HCT116 (cell line): ENCODE measurements at regions not wholly inside any gene's neighbourhood (a gene's known extent, or its start where the extent isn't known, plus 50 kb on each side); places are given as distances from the start of the nearest gene placed in this dataset.

Experiments
- CBX3 ChIP-seq: IDR thresholded peaks from 2 replicates; pipeline ENCODE4 v1.6.1; 2012; ENCODE audit warnings: low read depth
- EZH2 ChIP-seq: fragments of 200-600 bp; sonication (generic); IDR thresholded peaks from 2 replicates; pipeline ENCODE4 v1.6.1; 2017; ENCODE audit warnings: antibody characterized with exemption, mixed run types
- EZH2phosphoT487 ChIP-seq: fragments of 200-600 bp; IDR thresholded peaks from 2 replicates; pipeline ENCODE4 v1.6.1; 2018; ENCODE audit warnings: antibody characterized with exemption, borderline replicate concordance
- MAX ChIP-seq: IDR thresholded peaks from 2 replicates; pipeline ENCODE4 v1.6.1; 2012
- POLR2A ChIP-seq: IDR thresholded peaks from 2 replicates; pipeline ENCODE4 v1.7.0; 2011; ENCODE audit warnings: borderline replicate concordance; ENCODE audit not compliant: insufficient read depth, insufficient read length; ENCODE audit errors: extremely low read depth
- POLR2AphosphoS5 ChIP-seq: IDR thresholded peaks from 2 replicates; pipeline ENCODE4 v1.6.1; 2011; ENCODE audit warnings: mild to moderate bottlenecking, low read depth, low read length, moderate library complexity
- YY1 ChIP-seq: IDR thresholded peaks from 2 replicates; pipeline ENCODE4 v1.6.1; 2011; ENCODE audit warnings: low read length, low read depth, moderate library complexity, mild to moderate bottlenecking; ENCODE audit not compliant: insufficient replicate concordance; ENCODE audit errors: extremely low read depth
- ZNF274 ChIP-seq: fragments of 200-500 bp; sonication (Bioruptor generic); IDR thresholded peaks from 2 replicates; pipeline ENCODE4 v1.6.1; 2014; ENCODE audit warnings: mild to moderate bottlenecking, low read depth, low read length, inconsistent platforms
- TF ChIP-seq, protein P1 (sequence below), 3 experiments: fragments of 200-600 bp in 1 of 3; sonication (generic) in 1 of 3; IDR thresholded peaks in 2 of 3; conservative IDR thresholded peaks in 1 of 3; 2 replicates each; pipeline ENCODE4 v1.5.1; 2012 to 2017; ENCODE audit warnings: low read depth in 2 of 3, low read length in 2 of 3, antibody characterized with exemption in 1 of 3, borderline replicate concordance in 1 of 3, control low read depth in 1 of 3, mild to moderate bottlenecking in 1 of 3, mixed read lengths in 1 of 3, mixed run types in 1 of 3, moderate library complexity in 1 of 3; ENCODE audit not compliant: insufficient read depth in 1 of 3
- TF ChIP-seq, protein P2 (sequence below): IDR thresholded peaks from 2 replicates; pipeline ENCODE4 v1.6.1; 2012; ENCODE audit warnings: low read depth

DNA sequence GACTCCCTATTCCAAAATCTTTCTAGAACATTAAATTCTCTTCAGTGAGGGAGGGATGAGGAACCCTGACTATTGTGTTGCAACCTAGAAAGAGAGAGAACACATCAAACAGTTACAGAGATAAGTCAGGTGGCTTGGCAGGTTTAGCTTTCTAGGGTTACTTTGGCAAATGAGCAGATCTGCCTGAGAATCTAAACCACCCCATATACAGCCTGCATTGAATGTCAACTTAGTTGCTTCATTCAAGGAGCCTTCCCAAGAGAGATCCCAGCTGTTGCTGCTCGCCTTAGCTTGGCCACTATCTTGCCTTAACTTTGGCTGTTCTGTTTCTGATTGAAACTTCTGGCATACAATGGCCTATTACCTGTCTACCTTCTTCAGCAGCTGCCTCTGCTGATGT lies 74.7 kb upstream of the TCF21 start:
- TF ChIP-seq POLR2A (no peak), EZH2 (no peak), EZH2phosphoT487 (no peak), ZNF274 (no peak), MAX (no peak), CBX3 (no peak), POLR2AphosphoS5 (no peak), YY1 (no peak)
- TF ChIP-seq, protein P1, sequence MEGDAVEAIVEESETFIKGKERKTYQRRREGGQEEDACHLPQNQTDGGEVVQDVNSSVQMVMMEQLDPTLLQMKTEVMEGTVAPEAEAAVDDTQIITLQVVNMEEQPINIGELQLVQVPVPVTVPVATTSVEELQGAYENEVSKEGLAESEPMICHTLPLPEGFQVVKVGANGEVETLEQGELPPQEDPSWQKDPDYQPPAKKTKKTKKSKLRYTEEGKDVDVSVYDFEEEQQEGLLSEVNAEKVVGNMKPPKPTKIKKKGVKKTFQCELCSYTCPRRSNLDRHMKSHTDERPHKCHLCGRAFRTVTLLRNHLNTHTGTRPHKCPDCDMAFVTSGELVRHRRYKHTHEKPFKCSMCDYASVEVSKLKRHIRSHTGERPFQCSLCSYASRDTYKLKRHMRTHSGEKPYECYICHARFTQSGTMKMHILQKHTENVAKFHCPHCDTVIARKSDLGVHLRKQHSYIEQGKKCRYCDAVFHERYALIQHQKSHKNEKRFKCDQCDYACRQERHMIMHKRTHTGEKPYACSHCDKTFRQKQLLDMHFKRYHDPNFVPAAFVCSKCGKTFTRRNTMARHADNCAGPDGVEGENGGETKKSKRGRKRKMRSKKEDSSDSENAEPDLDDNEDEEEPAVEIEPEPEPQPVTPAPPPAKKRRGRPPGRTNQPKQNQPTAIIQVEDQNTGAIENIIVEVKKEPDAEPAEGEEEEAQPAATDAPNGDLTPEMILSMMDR (IDR thresholded peaks at IDR 0.05 in 2 of 3, conservative IDR thresholded peaks at IDR 0.05 in 1 of 3; ENCODE audit: borderline replicate concordance in 1 of 3, insufficient read depth in 1 of 3, low read depth in 2 of 3, low read length in 2 of 3), result no peak
- TF ChIP-seq, protein P2, sequence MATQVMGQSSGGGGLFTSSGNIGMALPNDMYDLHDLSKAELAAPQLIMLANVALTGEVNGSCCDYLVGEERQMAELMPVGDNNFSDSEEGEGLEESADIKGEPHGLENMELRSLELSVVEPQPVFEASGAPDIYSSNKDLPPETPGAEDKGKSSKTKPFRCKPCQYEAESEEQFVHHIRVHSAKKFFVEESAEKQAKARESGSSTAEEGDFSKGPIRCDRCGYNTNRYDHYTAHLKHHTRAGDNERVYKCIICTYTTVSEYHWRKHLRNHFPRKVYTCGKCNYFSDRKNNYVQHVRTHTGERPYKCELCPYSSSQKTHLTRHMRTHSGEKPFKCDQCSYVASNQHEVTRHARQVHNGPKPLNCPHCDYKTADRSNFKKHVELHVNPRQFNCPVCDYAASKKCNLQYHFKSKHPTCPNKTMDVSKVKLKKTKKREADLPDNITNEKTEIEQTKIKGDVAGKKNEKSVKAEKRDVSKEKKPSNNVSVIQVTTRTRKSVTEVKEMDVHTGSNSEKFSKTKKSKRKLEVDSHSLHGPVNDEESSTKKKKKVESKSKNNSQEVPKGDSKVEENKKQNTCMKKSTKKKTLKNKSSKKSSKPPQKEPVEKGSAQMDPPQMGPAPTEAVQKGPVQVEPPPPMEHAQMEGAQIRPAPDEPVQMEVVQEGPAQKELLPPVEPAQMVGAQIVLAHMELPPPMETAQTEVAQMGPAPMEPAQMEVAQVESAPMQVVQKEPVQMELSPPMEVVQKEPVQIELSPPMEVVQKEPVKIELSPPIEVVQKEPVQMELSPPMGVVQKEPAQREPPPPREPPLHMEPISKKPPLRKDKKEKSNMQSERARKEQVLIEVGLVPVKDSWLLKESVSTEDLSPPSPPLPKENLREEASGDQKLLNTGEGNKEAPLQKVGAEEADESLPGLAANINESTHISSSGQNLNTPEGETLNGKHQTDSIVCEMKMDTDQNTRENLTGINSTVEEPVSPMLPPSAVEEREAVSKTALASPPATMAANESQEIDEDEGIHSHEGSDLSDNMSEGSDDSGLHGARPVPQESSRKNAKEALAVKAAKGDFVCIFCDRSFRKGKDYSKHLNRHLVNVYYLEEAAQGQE, result no peak
